ENCODE measurements at regions not wholly inside any gene's neighbourhood (a gene's known extent, or its start where the extent isn't known, plus 50 kb on each side); places are given as distances from the start of the nearest gene placed in this dataset.

DNA sequence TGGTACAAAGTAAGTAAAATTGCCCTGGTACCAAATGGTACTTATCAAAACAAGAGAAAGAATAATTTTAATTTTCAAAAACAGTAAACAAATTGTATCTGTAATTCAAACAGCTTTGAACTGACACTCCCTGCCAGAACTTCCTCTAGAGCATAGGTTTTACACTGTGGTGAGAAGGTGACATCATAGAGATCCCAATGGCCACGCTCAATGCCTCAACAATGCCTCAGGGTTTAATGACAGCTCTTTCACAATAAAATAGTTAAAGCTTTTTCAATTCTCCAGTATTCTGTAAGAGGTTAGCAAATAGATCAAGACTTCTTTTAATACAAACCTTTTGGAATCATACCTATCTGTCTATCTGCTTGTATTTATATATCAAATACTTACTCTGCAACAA, 437.1 kb downstream of the PRR16 start:
- TF ChIP-seq GATAD2A (CRISPR knock-in tag; IDR thresholded peaks at IDR 0.05) (no peak), ELF1 (CRISPR knock-in tag; IDR thresholded peaks at IDR 0.05) (no peak), SIN3A (IDR thresholded peaks at IDR 0.05; ENCODE audit: borderline replicate concordance, low read depth, low read length) (no peak), KLF13 (CRISPR knock-in tag; IDR thresholded peaks at IDR 0.05) (no peak), EP300 (IDR thresholded peaks at IDR 0.05; ENCODE audit: low read depth in 2 of 2, low read length in 2 of 2) (no peak), EP300 (CRISPR knock-in tag; IDR thresholded peaks at IDR 0.05; ENCODE audit: borderline replicate concordance) (no peak), MEIS2 (CRISPR knock-in tag; IDR thresholded peaks at IDR 0.05) (no peak)
